HG03558 (cell line): ENCODE measurements at regions not wholly inside any gene's neighbourhood (a gene's known extent, or its start where the extent isn't known, plus 50 kb on each side); places are given as distances from the start of the nearest gene placed in this dataset.

Source experiments
- ATAC-seq: cut with Tn5 transposase; IDR thresholded peaks from one replicate; pipeline ENCODE4 v1.9.1; 2021; ENCODE audit warnings: moderate number of reproducible peaks; ENCODE audit not compliant: unreplicated experiment; ENCODE audit errors: extremely low read depth

GRCh38 chr1:118258975-118259374 lies 73.9 kb upstream of the SPAG17 start:
- no peak for ATAC-seq

- no peak for ATAC-seq
Measured at GRCh38 chr1:118257946-118258345, 72.9 kb upstream of the SPAG17 start.

GRCh38 chr1:118254491-118255425 lies 69.7 kb upstream of the SPAG17 start:
- no peak for ATAC-seq

GRCh38 chr1:118254001-118254400 lies 69.0 kb upstream of the SPAG17 start:
- ATAC-seq = no peak

GRCh38 chr1:118253053-118253915 lies 68.3 kb upstream of the SPAG17 start:
- ATAC-seq = no peak

GRCh38 chr1:118252624-118253023 lies 67.6 kb upstream of the SPAG17 start:
- ATAC-seq = no peak

GRCh38 chr1:118250232-118250631 lies 65.2 kb upstream of the SPAG17 start:
- no peak for ATAC-seq

- no peak for ATAC-seq
Measured at GRCh38 chr1:118249641-118250040, 64.6 kb upstream of the SPAG17 start.

GRCh38 chr1:118247593-118247992 lies 62.6 kb upstream of the SPAG17 start:
- no peak for ATAC-seq

- no peak for ATAC-seq
Measured at GRCh38 chr1:118246646-118247045, 61.6 kb upstream of the SPAG17 start.

GRCh38 chr1:118244194-118244593 lies 59.2 kb upstream of the SPAG17 start:
- no peak for ATAC-seq

- ATAC-seq = no peak
Measured at GRCh38 chr1:118243269-118243668, 58.2 kb upstream of the SPAG17 start.
